ENCODE measurements at regions not wholly inside any gene's neighbourhood (a gene's known extent, or its start where the extent isn't known, plus 50 kb on each side); places are given as distances from the start of the nearest gene placed in this dataset.

DNA sequence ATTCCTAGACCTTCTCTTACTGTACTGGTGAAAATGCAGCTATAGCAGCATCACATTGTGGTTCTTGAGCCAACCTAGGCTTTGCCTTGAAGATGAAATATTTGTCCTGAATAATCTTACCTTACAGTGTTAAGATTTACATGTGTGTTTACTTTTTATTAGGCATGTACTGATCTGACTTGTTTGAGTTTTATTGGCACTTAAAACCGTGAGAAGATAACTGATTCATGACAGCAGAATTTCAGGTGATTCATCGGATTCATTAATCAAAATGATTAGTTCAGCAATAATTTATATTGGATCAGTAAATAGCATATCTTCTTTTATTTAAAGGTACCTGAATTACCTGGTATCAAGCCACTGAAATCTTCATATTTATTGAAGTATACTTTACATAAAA, 296.3 kb downstream of the KLF5 start:
- TF ChIP-seq POLR2A (IDR thresholded peaks at IDR 0.05; ENCODE audit: low read depth) (no peak), POLR2AphosphoS5 (IDR thresholded peaks at IDR 0.05) (no peak), EP300 (IDR thresholded peaks at IDR 0.05) (no peak)

All from esophagus muscularis mucosa (tissue), 3 donors.